ENCODE measurements at regions not wholly inside any gene's neighbourhood (a gene's known extent, or its start where the extent isn't known, plus 50 kb on each side); places are given as distances from the start of the nearest gene placed in this dataset.

- no peak for TF ChIP-seq CCAR2 (optimal IDR thresholded peaks at IDR 0.05; ENCODE audit: low read depth, low read length)
- no peak for TF ChIP-seq EHMT2 (IDR thresholded peaks at IDR 0.05; ENCODE audit: borderline replicate concordance, low read depth, low read length)
- no peak for TF ChIP-seq SKIL (CRISPR knock-in tag; IDR thresholded peaks at IDR 0.05; ENCODE audit: borderline replicate concordance)
- no peak for TF ChIP-seq ZBTB26 (CRISPR knock-in tag; IDR thresholded peaks at IDR 0.05; ENCODE audit: borderline replicate concordance)
- TF ChIP-seq NFE2 (CRISPR knock-in tag; IDR thresholded peaks at IDR 0.05), result no peak
- TF ChIP-seq MAX (IDR thresholded peaks at IDR 0.05), result no peak
- no peak for TF ChIP-seq ARID3A (IDR thresholded peaks at IDR 0.05; ENCODE audit: low read depth, low read length)
- TF ChIP-seq PREB (CRISPR knock-in tag; IDR thresholded peaks at IDR 0.05), result no peak
Measured at GRCh38 chr9:13847270-13847669, 466.7 kb downstream of the NFIB start.
